NAMALWA (cell line): ENCODE measurements at regions not wholly inside any gene's neighbourhood (a gene's known extent, or its start where the extent isn't known, plus 50 kb on each side); places are given as distances from the start of the nearest gene placed in this dataset.

Source experiments
- DNase-seq: peaks from one replicate; pipeline ENCODE4 v3.0.0-alpha.2; 2015; ENCODE audit warnings: low spot score

- no peak for DNase-seq
Observed at GRCh38 chr13:103976371-103976770, 910.2 kb upstream of the SLC10A2 start.

- DNase-seq, result no peak
Observed at GRCh38 chr13:103973740-103974139, 907.5 kb upstream of the SLC10A2 start.

GRCh38 chr13:103969520-103970050 lies 903.4 kb upstream of the SLC10A2 start:
- DNase-seq, result no peak

GRCh38 chr13:103965506-103966243 lies 899.5 kb upstream of the SLC10A2 start:
- no peak for DNase-seq

GRCh38 chr13:103961784-103962183 lies 895.6 kb upstream of the SLC10A2 start:
- no peak for DNase-seq

- DNase-seq, result no peak
Observed at GRCh38 chr13:103961129-103961528, 894.9 kb upstream of the SLC10A2 start.

- no peak for DNase-seq
Observed at GRCh38 chr13:103960001-103960400, 893.8 kb upstream of the SLC10A2 start.

GRCh38 chr13:103958691-103959090 lies 892.5 kb upstream of the SLC10A2 start:
- no peak for DNase-seq

- no peak for DNase-seq
Observed at GRCh38 chr13:103957939-103958338, 891.7 kb upstream of the SLC10A2 start.

GRCh38 chr13:103953859-103954258 lies 887.6 kb upstream of the SLC10A2 start:
- no peak for DNase-seq

- no peak for DNase-seq
Observed at GRCh38 chr13:103952183-103952582, 886.0 kb upstream of the SLC10A2 start.

GRCh38 chr13:103948426-103948825 lies 882.2 kb upstream of the SLC10A2 start:
- DNase-seq, result no peak

GRCh38 chr13:103945836-103946235 lies 879.6 kb upstream of the SLC10A2 start:
- no peak for DNase-seq

GRCh38 chr13:103941506-103942140 lies 875.4 kb upstream of the SLC10A2 start:
- DNase-seq, result no peak

GRCh38 chr13:103935117-103935516 lies 868.9 kb upstream of the SLC10A2 start:
- no peak for DNase-seq

GRCh38 chr13:103931885-103932284 lies 865.7 kb upstream of the SLC10A2 start:
- DNase-seq, result no peak

GRCh38 chr13:103931331-103931845 lies 865.2 kb upstream of the SLC10A2 start:
- no peak for DNase-seq

- DNase-seq, result no peak
Observed at GRCh38 chr13:103926118-103926517, 859.9 kb upstream of the SLC10A2 start.

- DNase-seq, result no peak
Observed at GRCh38 chr13:103908911-103909310, 842.7 kb upstream of the SLC10A2 start.

- DNase-seq, result no peak
Observed at GRCh38 chr13:103908274-103908673, 842.1 kb upstream of the SLC10A2 start.

GRCh38 chr13:103903790-103904189 lies 837.6 kb upstream of the SLC10A2 start:
- DNase-seq, result no peak

GRCh38 chr13:103898481-103898880 lies 832.3 kb upstream of the SLC10A2 start:
- DNase-seq, result no peak

GRCh38 chr13:103895835-103896531 lies 829.8 kb upstream of the SLC10A2 start:
- DNase-seq, result no peak
